HCT116 (cell line): ENCODE measurements at regions not wholly inside any gene's neighbourhood (a gene's known extent, or its start where the extent isn't known, plus 50 kb on each side); places are given as distances from the start of the nearest gene placed in this dataset.

Source experiments
- ATAC-seq: fragments of 200-7000 bp; cut with Tn5 transposase; 2 replicates; pipeline ENCODE4 v1.9.1; 2020; ENCODE audit warnings: mild to moderate bottlenecking, moderate library complexity
- BruUV-seq: library from RNA; stranded (reverse); fragments of 400-500 nt; replicated peaks from 2 replicates; lab custom pipeline; 2021; lab: Mats Ljungman, UMichigan
- CTCF ChIA-PET: fragments of 300-600 bp; sonication (Branson Sonifier 250); formaldehyde crosslinking; loops from one replicate; lab custom pipeline; 2021; ENCODE audit warnings: antibody characterized with exemption; lab: Charles Lee
- POLR2A ChIA-PET: fragments of 300-600, 350-600 bp; sonication (Branson Sonifier 250); formaldehyde crosslinking; loops from one replicate; lab custom pipeline; 2021; ENCODE audit warnings: antibody characterized with exemption; lab: Charles Lee
- RAD21 ChIA-PET, 2 experiments: fragments of 300-600 bp; sonication (Branson Sonifier 250); formaldehyde crosslinking; loops; one replicate each; lab custom pipeline; 2023; ENCODE audit warnings: low total read pairs in 2 of 2; ENCODE audit not compliant: uncharacterized antibody in 2 of 2, unreplicated experiment in 2 of 2, low non-redundant PET in 1 of 2; lab: Charles Lee
- DNase-seq: peaks from one replicate; pipeline ENCODE4 v3.0.0-alpha.2; 2010; ENCODE audit warnings: low read depth, low spot score
- H2AFZ ChIP-seq: fragments of 200-600 bp; shearing (Covaris generic), sonication (generic); 2 replicates; pipeline ENCODE4 v1.6.1; 2017; ENCODE audit warnings: low read depth, mixed run types, mixed read lengths, antibody characterized with exemption, low read length; ENCODE audit not compliant: poor library complexity, severe bottlenecking
- H3K27ac ChIP-seq: 2 replicates; pipeline ENCODE4 v1.5.1; 2012; ENCODE audit warnings: low read depth, low read length
- H3K27me3 ChIP-seq: fragments of 200-600 bp; sonication (generic); 2 replicates; pipeline ENCODE4 v1.6.1; 2016; ENCODE audit warnings: mixed run types, low read length, mixed read lengths; ENCODE audit not compliant: insufficient read depth
- H3K36me3 ChIP-seq, 2 experiments: fragments of 200-500 bp in 1 of 2; fragments of 200-600 bp in 1 of 2; sonication (Bioruptor generic) in 1 of 2; sonication (generic) in 1 of 2; 2 replicates each; pipeline versions ENCODE4 v1.5.1 to v1.6.1; 2014 to 2016; ENCODE audit warnings: low read length in 2 of 2, inconsistent platforms in 1 of 2, mixed read lengths in 1 of 2, mixed run types in 1 of 2; ENCODE audit not compliant: insufficient read depth in 2 of 2, control insufficient read depth in 1 of 2
- H3K4me1 ChIP-seq, 2 experiments: fragments of 200-600 bp in 1 of 2; sonication (generic) in 1 of 2; 2 replicates each; pipeline versions ENCODE4 v1.5.1 to v1.6.1; 2012 to 2017; ENCODE audit warnings: low read length in 2 of 2, inconsistent platforms in 1 of 2, mild to moderate bottlenecking in 1 of 2, mixed read lengths in 1 of 2, mixed run types in 1 of 2, moderate library complexity in 1 of 2; ENCODE audit not compliant: insufficient read depth in 2 of 2, control insufficient read depth in 1 of 2
- H3K4me2 ChIP-seq: fragments of 200-600 bp; sonication (generic); 2 replicates; pipeline ENCODE4 v1.6.1; 2017; ENCODE audit warnings: mixed run types, low read length, mixed read lengths
- H3K4me3 ChIP-seq, 2 experiments: fragments of 200-600 bp in 1 of 2; sonication (generic) in 1 of 2; replicated peaks in 1 of 2; 2 replicates each; pipeline ENCODE4 v1.5.1; 2011 to 2016; ENCODE audit warnings: low read length in 2 of 2, control low read depth in 1 of 2, low read depth in 1 of 2, mild to moderate bottlenecking in 1 of 2, mixed read lengths in 1 of 2, mixed run types in 1 of 2
- H3K79me2 ChIP-seq: fragments of 200-600 bp; sonication (generic); 2 replicates; pipeline ENCODE4 v1.6.1; 2017; ENCODE audit warnings: mild to moderate bottlenecking, mixed run types, low read length, moderate library complexity, mixed read lengths; ENCODE audit not compliant: insufficient read depth
- H3K9ac ChIP-seq: fragments of 200-600 bp; sonication (generic); 2 replicates; pipeline ENCODE4 v1.6.1; 2016; ENCODE audit warnings: low read length, mixed read lengths
- H3K9me2 ChIP-seq: fragments of 200-600 bp; sonication (generic), shearing (Covaris generic); 2 replicates; pipeline ENCODE4 v1.6.1; 2017; ENCODE audit warnings: mixed run types, mild to moderate bottlenecking, moderate library complexity; ENCODE audit not compliant: insufficient read depth
- H3K9me3 ChIP-seq, 2 experiments: fragments of 200-500 bp in 1 of 2; fragments of 200-600 bp in 1 of 2; sonication (Bioruptor generic) in 1 of 2; sonication (generic) in 1 of 2; 2 replicates each; pipeline ENCODE4 v1.6.1; 2014 to 2017; ENCODE audit warnings: low read length in 2 of 2, mixed read lengths in 2 of 2, inconsistent platforms in 1 of 2, low read depth in 1 of 2, mild to moderate bottlenecking in 1 of 2, mixed run types in 1 of 2, moderate library complexity in 1 of 2; ENCODE audit not compliant: control insufficient read depth in 1 of 2, insufficient read depth in 1 of 2
- H4K20me1 ChIP-seq: fragments of 200-600 bp; sonication (generic), shearing (Covaris generic); 2 replicates; pipeline ENCODE4 v1.6.1; 2017; ENCODE audit warnings: mixed run types, mild to moderate bottlenecking, moderate library complexity; ENCODE audit not compliant: insufficient read depth
- CEBPB ChIP-seq: IDR thresholded peaks from 2 replicates; pipeline ENCODE4 v1.6.1; 2012; ENCODE audit warnings: low read depth
- EGR1 ChIP-seq: IDR thresholded peaks from 2 replicates; pipeline ENCODE4 v1.6.1; 2012; ENCODE audit warnings: low read depth
- ELF1 ChIP-seq: IDR thresholded peaks from 2 replicates; pipeline ENCODE4 v1.6.1; 2012; ENCODE audit warnings: low read depth, borderline replicate concordance
- EZH2phosphoT487 ChIP-seq: fragments of 200-600 bp; IDR thresholded peaks from 2 replicates; pipeline ENCODE4 v1.6.1; 2018; ENCODE audit warnings: antibody characterized with exemption, borderline replicate concordance
- FOSL1 ChIP-seq: IDR thresholded peaks from 2 replicates; pipeline ENCODE4 v1.6.1; 2012; ENCODE audit warnings: low read depth
- JUND ChIP-seq: IDR thresholded peaks from 2 replicates; pipeline ENCODE4 v1.6.1; 2012
- POLR2A ChIP-seq: IDR thresholded peaks from 2 replicates; pipeline ENCODE4 v1.7.0; 2011; ENCODE audit warnings: borderline replicate concordance; ENCODE audit not compliant: insufficient read depth, insufficient read length; ENCODE audit errors: extremely low read depth
- RAD21 ChIP-seq: IDR thresholded peaks from 2 replicates; pipeline ENCODE4 v1.6.1; 2012; ENCODE audit warnings: low read depth, mild to moderate bottlenecking
- SIN3A ChIP-seq: IDR thresholded peaks from 2 replicates; pipeline ENCODE4 v1.6.1; 2012; ENCODE audit warnings: low read depth
- SP1 ChIP-seq: IDR thresholded peaks from 2 replicates; pipeline ENCODE4 v1.6.1; 2012; ENCODE audit warnings: low read depth
- SRF ChIP-seq: IDR thresholded peaks from 2 replicates; pipeline ENCODE4 v1.6.1; 2012; ENCODE audit warnings: low read depth
- YY1 ChIP-seq: IDR thresholded peaks from 2 replicates; pipeline ENCODE4 v1.6.1; 2011; ENCODE audit warnings: low read length, low read depth, moderate library complexity, mild to moderate bottlenecking; ENCODE audit not compliant: insufficient replicate concordance; ENCODE audit errors: extremely low read depth
- ZFX ChIP-seq: fragments of 450-650 bp; IDR thresholded peaks from 2 replicates; pipeline ENCODE4 v1.6.1; 2017
- ZNF274 ChIP-seq: fragments of 200-500 bp; sonication (Bioruptor generic); IDR thresholded peaks from 2 replicates; pipeline ENCODE4 v1.6.1; 2014; ENCODE audit warnings: mild to moderate bottlenecking, low read depth, low read length, inconsistent platforms
- intact Hi-C: fragments of 100-400 bp; cut with micrococcal nuclease; formaldehyde crosslinking; loops from 2 replicates; pipeline ENCODE4 v1.10.0; 2022
- TF ChIP-seq, protein P1 (sequence below): IDR thresholded peaks from 2 replicates; pipeline ENCODE4 v1.6.1; 2012
- TF ChIP-seq, protein P2 (sequence below): IDR thresholded peaks from 2 replicates; pipeline ENCODE4 v1.6.1; 2011; ENCODE audit warnings: mild to moderate bottlenecking, low read length, moderate library complexity; ENCODE audit not compliant: insufficient replicate concordance; ENCODE audit errors: extremely low read depth
- TF ChIP-seq, protein P3 (sequence below), 3 experiments: fragments of 200-600 bp in 1 of 3; sonication (generic) in 1 of 3; IDR thresholded peaks in 2 of 3; conservative IDR thresholded peaks in 1 of 3; 2 replicates each; pipeline ENCODE4 v1.5.1; 2012 to 2017; ENCODE audit warnings: low read depth in 2 of 3, low read length in 2 of 3, antibody characterized with exemption in 1 of 3, borderline replicate concordance in 1 of 3, control low read depth in 1 of 3, mild to moderate bottlenecking in 1 of 3, mixed read lengths in 1 of 3, mixed run types in 1 of 3, moderate library complexity in 1 of 3; ENCODE audit not compliant: insufficient read depth in 1 of 3
- TF ChIP-seq, protein P4 (sequence below): IDR thresholded peaks from 2 replicates; pipeline ENCODE4 v1.6.1; 2012

DNA sequence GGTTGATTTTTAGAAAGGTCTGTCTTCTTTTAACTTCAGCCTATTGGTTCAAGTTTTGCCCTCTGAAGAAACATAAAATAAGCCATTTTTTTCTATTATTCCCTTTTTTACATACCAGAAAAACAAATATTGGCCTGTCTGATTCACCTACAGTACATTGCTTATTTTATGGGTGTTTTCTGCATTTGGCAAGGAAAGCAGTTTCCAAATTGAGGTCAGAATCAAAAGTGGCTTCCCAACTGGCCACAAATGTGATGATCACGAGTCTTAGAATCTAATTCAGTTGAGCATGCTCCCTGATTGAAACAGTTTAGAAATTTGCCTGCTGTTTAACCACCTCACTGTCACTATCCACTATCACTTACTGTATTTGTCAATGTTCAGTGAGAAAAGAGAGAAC lies 106.9 kb upstream of the CHMP2B start:
- ATAC-seq (no peak), DNase-seq (no peak)
- no peaks in the 10 kb centered on the region for H3K27me3 ChIP-seq
- no peaks in the 10 kb centered on the region for H3K79me2 ChIP-seq
- POLR2A ChIA-PET: no interaction called here
- no peaks in the 10 kb centered on the region for H3K36me3 ChIP-seq
- no peak overlapping the region for H3K4me3 ChIP-seq
- CTCF ChIA-PET: no interaction called here
- intact Hi-C loops: no loop called here
- H3K4me1 ChIP-seq: no peaks in the 10 kb centered on the region
- TF ChIP-seq SRF (no peak), POLR2A (no peak), YY1 (no peak), EZH2phosphoT487 (no peak), SIN3A (no peak), ZFX (no peak), ZNF274 (no peak), ELF1 (no peak), JUND (no peak), SP1 (no peak), CEBPB (no peak), RAD21 (no peak), FOSL1 (no peak), EGR1 (no peak)
- TF ChIP-seq, protein P1, sequence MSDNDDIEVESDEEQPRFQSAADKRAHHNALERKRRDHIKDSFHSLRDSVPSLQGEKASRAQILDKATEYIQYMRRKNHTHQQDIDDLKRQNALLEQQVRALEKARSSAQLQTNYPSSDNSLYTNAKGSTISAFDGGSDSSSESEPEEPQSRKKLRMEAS: no peak
- TF ChIP-seq, protein P2, sequence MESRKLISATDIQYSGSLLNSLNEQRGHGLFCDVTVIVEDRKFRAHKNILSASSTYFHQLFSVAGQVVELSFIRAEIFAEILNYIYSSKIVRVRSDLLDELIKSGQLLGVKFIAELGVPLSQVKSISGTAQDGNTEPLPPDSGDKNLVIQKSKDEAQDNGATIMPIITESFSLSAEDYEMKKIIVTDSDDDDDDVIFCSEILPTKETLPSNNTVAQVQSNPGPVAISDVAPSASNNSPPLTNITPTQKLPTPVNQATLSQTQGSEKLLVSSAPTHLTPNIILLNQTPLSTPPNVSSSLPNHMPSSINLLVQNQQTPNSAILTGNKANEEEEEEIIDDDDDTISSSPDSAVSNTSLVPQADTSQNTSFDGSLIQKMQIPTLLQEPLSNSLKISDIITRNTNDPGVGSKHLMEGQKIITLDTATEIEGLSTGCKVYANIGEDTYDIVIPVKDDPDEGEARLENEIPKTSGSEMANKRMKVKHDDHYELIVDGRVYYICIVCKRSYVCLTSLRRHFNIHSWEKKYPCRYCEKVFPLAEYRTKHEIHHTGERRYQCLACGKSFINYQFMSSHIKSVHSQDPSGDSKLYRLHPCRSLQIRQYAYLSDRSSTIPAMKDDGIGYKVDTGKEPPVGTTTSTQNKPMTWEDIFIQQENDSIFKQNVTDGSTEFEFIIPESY: no peak
- TF ChIP-seq, protein P3, sequence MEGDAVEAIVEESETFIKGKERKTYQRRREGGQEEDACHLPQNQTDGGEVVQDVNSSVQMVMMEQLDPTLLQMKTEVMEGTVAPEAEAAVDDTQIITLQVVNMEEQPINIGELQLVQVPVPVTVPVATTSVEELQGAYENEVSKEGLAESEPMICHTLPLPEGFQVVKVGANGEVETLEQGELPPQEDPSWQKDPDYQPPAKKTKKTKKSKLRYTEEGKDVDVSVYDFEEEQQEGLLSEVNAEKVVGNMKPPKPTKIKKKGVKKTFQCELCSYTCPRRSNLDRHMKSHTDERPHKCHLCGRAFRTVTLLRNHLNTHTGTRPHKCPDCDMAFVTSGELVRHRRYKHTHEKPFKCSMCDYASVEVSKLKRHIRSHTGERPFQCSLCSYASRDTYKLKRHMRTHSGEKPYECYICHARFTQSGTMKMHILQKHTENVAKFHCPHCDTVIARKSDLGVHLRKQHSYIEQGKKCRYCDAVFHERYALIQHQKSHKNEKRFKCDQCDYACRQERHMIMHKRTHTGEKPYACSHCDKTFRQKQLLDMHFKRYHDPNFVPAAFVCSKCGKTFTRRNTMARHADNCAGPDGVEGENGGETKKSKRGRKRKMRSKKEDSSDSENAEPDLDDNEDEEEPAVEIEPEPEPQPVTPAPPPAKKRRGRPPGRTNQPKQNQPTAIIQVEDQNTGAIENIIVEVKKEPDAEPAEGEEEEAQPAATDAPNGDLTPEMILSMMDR (IDR thresholded peaks at IDR 0.05 in 2 of 3, conservative IDR thresholded peaks at IDR 0.05 in 1 of 3; ENCODE audit: borderline replicate concordance in 1 of 3, insufficient read depth in 1 of 3, low read depth in 2 of 3, low read length in 2 of 3): no peak
- TF ChIP-seq, protein P4, sequence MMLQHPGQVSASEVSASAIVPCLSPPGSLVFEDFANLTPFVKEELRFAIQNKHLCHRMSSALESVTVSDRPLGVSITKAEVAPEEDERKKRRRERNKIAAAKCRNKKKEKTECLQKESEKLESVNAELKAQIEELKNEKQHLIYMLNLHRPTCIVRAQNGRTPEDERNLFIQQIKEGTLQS: no peak
- BruUV-seq: no TSS peak
- H3K9ac ChIP-seq: no peak overlapping the region
- no peaks in the 10 kb centered on the region for H3K9me3 ChIP-seq
- RAD21 ChIA-PET: no interaction called here
- no peak overlapping the region for H2AFZ ChIP-seq
- no peaks in the 10 kb centered on the region for H4K20me1 ChIP-seq
- H3K9me2 ChIP-seq: no peaks in the 10 kb centered on the region
- no peak overlapping the region for H3K27ac ChIP-seq
- no peak overlapping the region for H3K4me2 ChIP-seq
